Lower leg skin (tissue), 3 donors: ENCODE measurements at regions not wholly inside any gene's neighbourhood (a gene's known extent, or its start where the extent isn't known, plus 50 kb on each side); places are given as distances from the start of the nearest gene placed in this dataset.

ENCODE experiments used
- POLR2A ChIP-seq, 2 donors: fragments of 450-650 bp; IDR thresholded peaks; one replicate each; pipeline ENCODE4 v1.6.1; 2016 to 2017; ENCODE audit warnings: antibody characterized with exemption in 2 of 2, mild to moderate bottlenecking in 1 of 2, moderate library complexity in 1 of 2
- TF ChIP-seq, protein P1 (sequence below), 3 donors: fragments of 450-650 bp; IDR thresholded peaks; one replicate each; pipeline ENCODE4 v1.5.1; 2016; ENCODE audit warnings: antibody characterized with exemption in 3 of 3, mild to moderate bottlenecking in 3 of 3, moderate library complexity in 2 of 3

GRCh38 chr16:63403792-63404191 is 1367.6 kb upstream of the CDH8 start:
- no peak for TF ChIP-seq POLR2A (IDR thresholded peaks at IDR 0.05)
- TF ChIP-seq, protein P1, sequence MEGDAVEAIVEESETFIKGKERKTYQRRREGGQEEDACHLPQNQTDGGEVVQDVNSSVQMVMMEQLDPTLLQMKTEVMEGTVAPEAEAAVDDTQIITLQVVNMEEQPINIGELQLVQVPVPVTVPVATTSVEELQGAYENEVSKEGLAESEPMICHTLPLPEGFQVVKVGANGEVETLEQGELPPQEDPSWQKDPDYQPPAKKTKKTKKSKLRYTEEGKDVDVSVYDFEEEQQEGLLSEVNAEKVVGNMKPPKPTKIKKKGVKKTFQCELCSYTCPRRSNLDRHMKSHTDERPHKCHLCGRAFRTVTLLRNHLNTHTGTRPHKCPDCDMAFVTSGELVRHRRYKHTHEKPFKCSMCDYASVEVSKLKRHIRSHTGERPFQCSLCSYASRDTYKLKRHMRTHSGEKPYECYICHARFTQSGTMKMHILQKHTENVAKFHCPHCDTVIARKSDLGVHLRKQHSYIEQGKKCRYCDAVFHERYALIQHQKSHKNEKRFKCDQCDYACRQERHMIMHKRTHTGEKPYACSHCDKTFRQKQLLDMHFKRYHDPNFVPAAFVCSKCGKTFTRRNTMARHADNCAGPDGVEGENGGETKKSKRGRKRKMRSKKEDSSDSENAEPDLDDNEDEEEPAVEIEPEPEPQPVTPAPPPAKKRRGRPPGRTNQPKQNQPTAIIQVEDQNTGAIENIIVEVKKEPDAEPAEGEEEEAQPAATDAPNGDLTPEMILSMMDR (IDR thresholded peaks at IDR 0.05): no peak
